NCI-H2171 (cell line): ENCODE measurements at regions not wholly inside any gene's neighbourhood (a gene's known extent, or its start where the extent isn't known, plus 50 kb on each side); places are given as distances from the start of the nearest gene placed in this dataset.

Source experiments
- DNase-seq: peaks from one replicate; lab custom pipeline; 2025; lab: John Stamatoyannopoulos, UW

DNA sequence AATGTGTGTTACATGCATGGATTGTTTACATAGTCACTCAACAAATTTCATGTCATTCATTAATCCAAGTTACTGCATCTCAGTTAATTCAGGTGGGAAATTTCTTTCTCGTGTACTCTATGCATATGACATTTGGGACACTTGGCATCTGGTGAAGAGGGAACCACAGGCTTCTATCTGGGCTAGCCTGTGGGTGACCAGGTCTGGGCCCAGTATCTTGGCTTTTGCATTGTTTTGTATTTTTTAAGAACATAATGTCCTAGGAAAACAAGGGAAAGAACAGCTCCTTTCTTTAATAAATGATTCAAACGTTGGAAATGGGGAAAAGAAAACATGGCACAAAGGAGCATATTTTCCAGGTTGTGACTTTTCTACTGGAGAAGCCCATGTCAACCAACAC is 331.1 kb downstream of the WDR11 start:
- no peak for DNase-seq

GRCh38 chr10:121183236-121183635 is 332.1 kb downstream of the WDR11 start:
- peak; percentile 88 for DNase-seq

GRCh38 chr10:121183707-121184106 is 332.5 kb downstream of the WDR11 start:
- no peak for DNase-seq

DNA sequence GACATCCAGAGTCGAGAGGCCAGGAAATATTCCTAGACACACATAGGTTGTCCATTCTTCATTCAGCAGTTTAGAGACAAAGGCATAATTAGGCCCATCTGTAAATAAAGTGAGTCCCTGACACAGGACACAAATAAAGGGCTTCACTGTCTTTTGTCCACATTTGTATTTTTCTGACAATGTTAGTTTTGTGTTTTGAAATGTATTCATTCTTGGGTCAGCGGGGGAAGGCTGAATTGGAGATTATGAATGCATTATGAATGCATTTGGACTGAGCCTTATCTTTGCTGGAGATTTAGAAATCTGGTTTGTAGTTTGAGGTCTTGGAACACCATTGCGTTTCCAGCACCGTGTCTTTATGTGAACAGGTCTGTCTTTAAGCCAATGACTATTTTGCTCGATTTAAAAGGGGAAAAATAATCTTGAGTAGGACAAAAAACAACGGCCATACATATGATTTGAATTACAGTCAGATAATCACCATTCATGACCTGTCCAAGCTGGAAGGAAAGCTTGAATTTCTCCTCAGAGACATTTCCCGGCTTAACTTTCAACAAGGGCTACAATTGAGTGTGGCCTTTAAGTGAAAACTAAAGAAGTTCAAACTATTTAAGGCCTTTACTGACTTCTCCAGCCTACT is 334.8 kb downstream of the WDR11 start:
- no peak for DNase-seq

DNA sequence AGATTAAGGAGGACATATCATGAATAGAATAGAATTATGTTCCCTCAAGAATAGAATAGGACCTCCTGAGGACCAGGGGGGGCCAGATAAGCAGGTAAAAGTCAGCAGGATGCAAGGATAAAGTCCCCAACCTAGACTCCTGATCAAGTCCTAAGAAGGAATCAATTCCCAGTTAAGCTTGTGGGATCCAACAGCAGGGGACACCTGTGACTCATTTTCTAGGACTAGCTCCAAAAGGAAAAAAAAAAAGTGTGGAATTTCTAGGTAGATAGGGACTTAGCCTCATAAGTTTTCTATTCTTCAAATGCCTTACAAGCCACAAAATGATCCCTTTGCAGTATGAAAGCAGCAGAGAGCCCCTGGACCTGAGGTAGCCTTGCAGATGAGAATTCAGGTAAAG is 336.2 kb downstream of the WDR11 start:
- no peak for DNase-seq

GRCh38 chr10:121188005-121188404 is 336.8 kb downstream of the WDR11 start:
- DNase-seq, result no peak

DNA sequence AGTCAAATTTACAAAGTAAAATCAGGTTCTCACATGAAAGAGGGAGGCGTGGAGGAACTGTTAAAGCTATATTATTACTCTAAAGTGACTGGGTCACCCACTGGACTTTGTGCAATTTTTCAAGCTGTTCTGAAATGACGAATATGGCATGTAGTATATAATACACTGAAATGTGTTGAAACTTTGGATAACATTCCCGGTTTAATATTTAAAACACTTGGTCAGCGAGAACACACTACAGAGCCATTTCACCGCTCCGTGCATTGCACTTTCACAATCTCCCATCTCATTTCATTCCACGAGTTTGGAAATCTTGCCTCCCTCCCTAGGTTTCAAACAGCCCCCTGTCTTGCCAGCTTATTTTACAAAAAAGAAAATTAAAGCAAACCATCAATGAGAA is 337.9 kb downstream of the WDR11 start:
- DNase-seq, result no peak

DNA sequence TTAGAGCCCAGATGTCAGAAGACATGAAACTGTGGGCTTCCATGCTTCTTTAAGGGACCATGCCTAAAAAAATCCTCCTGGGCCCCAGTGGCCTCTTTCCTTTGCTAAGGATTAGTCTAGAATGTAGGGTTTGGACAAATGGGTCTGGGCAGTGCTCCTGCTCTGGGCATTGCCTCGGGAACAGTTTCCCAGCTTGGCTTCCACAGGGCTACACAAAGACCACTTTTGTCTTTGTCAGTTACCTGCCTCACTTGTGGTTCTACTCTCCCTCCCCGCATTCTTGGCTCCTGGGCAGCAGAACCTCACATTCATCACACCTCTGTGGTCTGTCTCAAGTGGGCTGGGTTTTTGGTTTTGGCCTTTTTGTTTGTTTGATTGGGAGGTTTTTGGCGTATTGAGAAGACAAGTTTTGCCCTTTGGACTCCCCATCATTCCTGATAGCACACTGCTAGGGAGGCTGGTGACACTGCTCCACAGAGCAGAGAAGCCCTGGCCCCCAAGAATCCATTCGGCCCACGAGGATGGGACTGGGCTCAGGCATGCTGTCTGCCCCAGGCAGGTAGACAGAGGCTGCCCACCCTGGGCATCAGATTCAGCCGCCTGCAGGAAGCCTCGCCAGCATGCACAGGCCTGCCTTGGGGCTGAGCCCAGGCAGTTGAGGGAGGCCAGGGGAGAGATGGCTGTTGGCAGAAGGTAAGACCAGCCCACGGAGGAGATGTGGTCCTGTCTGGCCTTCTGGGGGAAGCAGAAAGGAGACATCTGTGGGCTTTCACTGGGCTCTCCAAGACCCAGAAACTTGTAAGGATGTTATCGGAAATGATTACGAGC is 343.7 kb downstream of the WDR11 start:
- no peak for DNase-seq

DNA sequence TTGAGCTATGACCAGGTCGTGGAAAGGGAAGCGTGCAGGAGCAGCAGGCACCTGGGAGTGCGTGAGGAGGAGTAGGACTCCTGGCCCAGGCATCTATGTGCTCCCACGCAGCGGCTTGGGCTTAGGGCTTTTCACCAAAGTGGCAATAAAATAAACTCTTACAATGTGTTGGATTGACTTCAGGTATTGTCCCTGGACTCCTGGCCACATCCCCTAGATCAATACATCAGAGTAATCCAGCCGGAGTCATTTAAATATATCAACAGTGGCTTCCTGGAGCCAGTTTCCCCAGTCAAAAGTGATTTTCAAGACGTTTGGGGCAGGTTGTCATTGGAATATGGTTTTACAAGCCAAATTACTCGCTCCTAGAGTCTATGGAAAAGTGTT is 344.4 kb downstream of the WDR11 start:
- no peak for DNase-seq

DNA sequence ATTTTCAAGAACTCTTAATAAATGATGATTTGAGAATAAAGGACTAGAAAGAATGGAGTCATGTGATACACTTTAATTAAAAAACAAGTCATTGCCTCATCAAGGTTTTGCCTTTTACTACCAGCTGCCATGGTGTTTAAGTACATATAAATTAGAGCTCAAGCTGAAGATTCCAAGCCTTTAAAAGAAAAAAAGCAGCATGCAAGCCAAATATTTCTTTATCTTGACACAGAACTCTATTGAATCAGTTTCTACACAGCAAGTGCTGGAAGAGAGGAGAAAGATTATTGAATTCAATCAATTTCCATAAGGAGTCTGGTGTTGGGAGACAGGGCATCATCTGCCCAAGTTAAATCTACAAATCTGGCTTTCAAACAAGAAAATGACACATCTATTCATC is 347.9 kb downstream of the WDR11 start:
- no peak for DNase-seq

- no peak for DNase-seq
Measured at GRCh38 chr10:121205625-121206024, 354.5 kb downstream of the WDR11 start.

GRCh38 chr10:121211446-121211845 is 360.3 kb downstream of the WDR11 start:
- DNase-seq, result no peak

- no peak for DNase-seq
Measured at GRCh38 chr10:121213437-121213836, 362.3 kb downstream of the WDR11 start.

GRCh38 chr10:121216295-121216694 is 365.1 kb downstream of the WDR11 start:
- DNase-seq, result no peak

GRCh38 chr10:121216721-121217181 is 365.6 kb downstream of the WDR11 start:
- DNase-seq, result no peak

DNA sequence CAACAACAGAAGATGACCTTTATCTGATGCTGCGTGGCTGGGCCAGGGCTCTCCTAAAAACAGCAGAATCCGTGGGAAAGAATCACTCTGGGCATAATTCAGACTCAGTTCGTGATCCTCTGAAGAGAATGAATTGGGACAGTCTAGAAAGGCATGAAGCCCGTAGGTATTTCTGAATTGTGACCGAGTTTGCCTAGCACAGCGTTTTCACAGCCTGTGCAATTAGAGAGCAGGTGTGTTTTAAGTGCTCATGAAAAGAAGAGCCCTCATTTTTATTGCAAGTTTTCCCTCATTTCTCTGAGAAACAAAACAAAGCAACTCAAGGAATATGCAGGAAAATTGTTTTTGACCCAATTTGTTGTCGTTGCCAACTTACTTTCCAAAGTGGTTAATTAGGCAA is 366.2 kb downstream of the WDR11 start:
- no peak for DNase-seq

GRCh38 chr10:121221072-121221471 is 369.9 kb downstream of the WDR11 start:
- no peak for DNase-seq

- no peak for DNase-seq
Measured at GRCh38 chr10:121221991-121222390, 370.8 kb downstream of the WDR11 start.

DNA sequence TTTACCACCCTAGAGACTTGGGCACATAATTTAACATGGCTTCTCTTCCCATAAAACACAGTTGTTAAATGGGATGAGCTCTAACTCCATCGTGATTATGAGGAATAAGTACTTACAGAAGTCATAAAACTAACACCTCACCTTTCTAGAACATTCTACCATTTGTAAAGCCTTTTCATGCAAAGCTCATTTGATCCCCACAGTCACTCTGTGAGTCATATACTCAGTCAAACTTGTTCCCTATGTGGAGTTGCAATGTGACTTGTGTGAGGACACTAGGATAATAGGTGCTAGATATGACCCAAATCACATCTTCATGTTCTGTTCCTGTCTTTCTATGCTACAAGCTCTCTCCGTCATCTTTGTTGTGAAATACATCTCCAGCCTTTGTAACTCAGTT is 371.7 kb downstream of the WDR11 start:
- no peak for DNase-seq

GRCh38 chr10:121231079-121231478 is 367.2 kb downstream of the FGFR2 start:
- no peak for DNase-seq

GRCh38 chr10:121232494-121232893 is 365.8 kb downstream of the FGFR2 start:
- no peak for DNase-seq

GRCh38 chr10:121235692-121236091 is 362.6 kb downstream of the FGFR2 start:
- DNase-seq, result no peak

DNA sequence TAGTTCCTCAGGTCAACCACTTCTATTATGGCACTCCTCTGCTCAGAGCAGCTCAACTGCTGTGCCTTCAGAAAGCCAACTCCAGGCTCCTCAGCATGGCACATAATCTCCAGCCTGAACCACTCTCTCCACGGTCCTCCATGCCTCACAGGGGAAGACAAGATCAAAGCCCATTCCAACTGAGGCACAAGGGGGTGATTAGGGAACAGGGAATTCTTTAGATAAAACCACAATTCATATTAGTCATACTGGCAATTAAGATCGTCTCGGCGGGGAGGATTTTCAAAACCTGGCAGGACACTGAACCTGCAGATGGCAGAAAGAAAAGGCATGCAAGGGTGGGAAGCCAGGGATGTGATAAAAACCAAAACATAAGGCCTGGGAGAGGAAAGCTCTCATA is 361.6 kb downstream of the FGFR2 start:
- no peak for DNase-seq

DNA sequence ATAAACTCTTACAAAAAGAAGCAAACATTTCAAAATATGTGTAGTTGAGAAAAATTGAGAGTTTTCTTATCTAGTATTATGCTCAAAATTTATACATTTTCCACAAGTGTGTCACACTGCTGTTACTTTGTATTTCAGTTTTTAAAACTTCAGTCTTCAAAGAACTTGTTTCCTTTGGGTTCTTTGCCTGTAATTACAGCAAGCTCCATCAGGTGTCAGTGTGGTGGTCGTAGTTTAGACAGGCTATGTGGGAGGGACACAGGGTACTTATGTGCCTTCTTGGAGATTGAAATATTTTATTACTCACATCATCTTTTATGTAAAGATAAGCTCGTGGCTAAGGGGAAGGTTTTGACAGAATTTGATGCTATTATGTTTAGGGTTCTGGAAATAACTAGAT is 360.5 kb downstream of the FGFR2 start:
- DNase-seq, result no peak
